ENCODE measurements at regions not wholly inside any gene's neighbourhood (a gene's known extent, or its start where the extent isn't known, plus 50 kb on each side); places are given as distances from the start of the nearest gene placed in this dataset.

DNA sequence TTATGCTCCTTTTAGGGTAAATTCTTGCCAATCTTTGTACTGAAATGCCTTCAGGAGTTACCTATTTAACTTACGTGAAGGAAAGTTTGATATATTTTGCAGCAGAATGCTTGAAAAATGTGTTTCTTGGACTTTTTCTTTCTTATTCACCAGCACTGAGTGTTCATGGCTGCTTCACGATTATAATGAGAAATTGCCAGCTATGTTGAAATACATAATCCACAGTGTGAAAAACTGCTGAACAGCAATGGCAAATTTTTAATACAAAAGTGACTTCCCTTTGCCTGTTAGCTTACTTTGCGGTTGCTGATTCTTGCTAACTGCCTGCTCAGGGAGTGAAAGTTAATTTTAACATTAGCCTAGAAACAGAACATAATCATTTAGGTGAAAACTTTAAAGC lies 153.8 kb upstream of the SLC4A4 start:
- Mint-ChIP-seq H3K4me3 (no peak overlapping the region), H3K27ac (no peak overlapping the region), H3K27me3 (peaks cover 48% of the 10 kb centered on the region), H3K4me1 (ENCODE audit: low read depth) (peaks cover 22% of the 10 kb centered on the region), H3K9me3 (no peaks in the 10 kb centered on the region), H3K36me3 (ENCODE audit: low read depth) (no peaks in the 10 kb centered on the region)
- intact Hi-C loops (cut with micrococcal nuclease): loop anchor here (2.0 kb wide), 1 partner anchor 528 kb away; no protein-coding TSS in a partner anchor

DNA sequence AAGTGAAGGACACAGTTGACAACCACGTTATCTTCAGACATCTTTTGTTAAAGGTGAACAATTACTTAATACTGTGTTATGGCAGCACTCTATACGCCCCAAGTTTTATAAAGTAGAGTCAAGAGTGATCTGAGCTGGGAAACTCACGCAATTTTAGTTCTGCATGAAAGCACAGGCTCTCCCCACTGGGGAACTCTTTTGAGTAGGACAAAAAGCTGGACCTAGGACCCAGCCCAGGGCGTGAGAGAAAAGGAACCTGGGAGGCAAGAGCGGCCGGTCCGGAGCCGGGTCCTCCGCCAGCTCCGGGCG lies 152.6 kb upstream of the SLC4A4 start:
- intact Hi-C loops (cut with micrococcal nuclease): no loop called here
- H3K4me3 Mint-ChIP-seq: peak overlapping the region; percentile 65
- peaks cover 56% of the 10 kb centered on the region for H3K27me3 Mint-ChIP-seq
- H3K27ac Mint-ChIP-seq: peak overlapping the region; percentile 46
- peaks cover 22% of the 10 kb centered on the region for H3K4me1 Mint-ChIP-seq (ENCODE audit: low read depth)
- no peaks in the 10 kb centered on the region for H3K36me3 Mint-ChIP-seq (ENCODE audit: low read depth)
- no peaks in the 10 kb centered on the region for H3K9me3 Mint-ChIP-seq

DNA sequence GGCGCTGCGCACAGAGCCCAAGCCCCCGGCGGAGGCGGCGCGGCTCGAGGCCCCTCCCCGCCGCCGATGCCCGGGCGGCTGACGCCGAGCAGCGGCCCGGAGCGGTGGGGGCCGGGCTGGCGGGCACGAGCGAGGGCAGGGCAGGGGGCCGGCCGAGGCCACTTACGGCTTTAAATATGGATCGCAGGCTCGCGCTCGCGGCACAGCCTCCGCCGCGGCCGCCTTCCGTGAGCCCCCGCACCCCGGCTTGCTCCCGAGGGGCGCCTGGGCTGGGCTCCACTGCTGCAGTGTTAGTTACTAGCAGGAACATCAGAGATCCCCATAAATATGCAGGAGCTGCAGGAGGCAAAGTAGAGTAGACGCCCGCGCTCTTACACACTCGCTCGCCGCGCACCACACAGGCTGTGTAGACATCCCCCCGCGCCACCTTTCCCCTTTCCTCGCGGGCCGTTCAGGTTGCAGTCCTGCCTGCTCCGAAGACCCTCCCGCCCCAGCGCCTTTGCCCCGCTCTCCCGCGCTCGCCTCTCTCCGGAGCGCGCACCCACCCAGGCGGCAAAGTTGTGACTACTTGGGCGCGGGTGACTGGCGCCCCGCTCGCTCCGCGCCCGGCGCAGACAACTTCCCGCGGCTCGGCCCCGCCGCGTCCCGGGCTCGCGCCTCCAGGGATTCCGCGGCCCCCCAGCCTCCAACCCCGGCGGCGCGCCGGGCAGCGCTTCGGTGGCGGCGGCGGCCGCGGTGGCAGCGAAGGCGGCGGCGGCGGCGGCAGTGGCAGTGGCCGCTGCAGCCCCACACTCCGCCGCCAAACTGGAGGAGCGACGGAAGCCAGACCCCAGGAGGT lies 152.0 kb upstream of the SLC4A4 start:
- H3K27ac Mint-ChIP-seq: peak overlapping the region; percentile 46
- peaks cover 60% of the 10 kb centered on the region for H3K27me3 Mint-ChIP-seq
- H3K9me3 Mint-ChIP-seq: no peaks in the 10 kb centered on the region
- no peaks in the 10 kb centered on the region for H3K36me3 Mint-ChIP-seq (ENCODE audit: low read depth)
- peaks cover 22% of the 10 kb centered on the region for H3K4me1 Mint-ChIP-seq (ENCODE audit: low read depth)
- intact Hi-C loops (cut with micrococcal nuclease): no loop called here
- peak overlapping the region; percentile 72 for H3K4me3 Mint-ChIP-seq

DNA sequence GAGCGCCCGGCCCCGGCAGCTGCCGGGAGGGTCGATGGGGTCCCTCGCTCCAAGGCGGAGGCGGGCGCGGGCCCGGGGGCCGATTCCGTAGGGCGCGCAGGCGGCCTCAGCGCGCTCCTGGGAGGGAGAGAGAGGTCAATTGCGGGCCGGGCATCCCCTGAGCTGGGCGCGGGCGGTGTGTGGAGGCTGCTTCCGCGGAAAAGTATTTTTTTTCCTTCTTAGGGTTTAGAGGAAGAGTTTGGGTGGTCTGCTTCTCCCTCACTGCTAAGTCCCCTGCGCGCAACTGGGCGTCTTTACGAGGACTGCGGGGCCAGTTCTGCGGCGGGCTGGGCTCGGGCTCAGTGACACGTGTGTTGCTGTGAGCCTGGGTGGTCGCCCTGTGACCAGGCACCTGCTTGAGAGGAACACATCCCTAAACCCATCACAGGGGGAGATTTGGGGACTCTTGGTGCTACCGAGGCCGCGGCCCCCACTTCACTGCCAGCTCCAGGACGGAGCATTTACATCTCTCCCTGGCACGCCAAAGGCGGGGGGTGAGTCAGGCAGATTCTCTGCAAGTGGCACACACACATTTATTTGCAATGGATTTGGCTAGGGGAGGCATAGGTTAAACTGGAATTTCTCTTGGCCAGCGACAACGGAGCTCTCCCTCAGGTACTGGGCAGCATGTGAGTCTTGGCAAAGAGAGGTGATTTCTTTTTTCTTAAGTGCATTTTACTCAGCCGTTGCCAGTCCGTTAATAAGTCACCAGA lies 151.2 kb upstream of the SLC4A4 start:
- intact Hi-C loops (cut with micrococcal nuclease): no loop called here

GRCh38 chr4:71188156-71188640 lies 150.6 kb upstream of the SLC4A4 start:
- Mint-ChIP-seq H3K4me1 (ENCODE audit: low read depth) (peaks cover 22% of the 10 kb centered on the region), H3K4me3 (no peak overlapping the region), H3K27ac (no peak overlapping the region), H3K9me3 (no peaks in the 10 kb centered on the region), H3K36me3 (ENCODE audit: low read depth) (no peaks in the 10 kb centered on the region), H3K27me3 (peaks cover 62% of the 10 kb centered on the region)
- intact Hi-C loops (cut with micrococcal nuclease): no loop called here

More for the DNA sequence above, 151.2 kb upstream of the SLC4A4 start:
- Mint-ChIP-seq H3K9me3 (no peaks in the 10 kb centered on the region), H3K4me1 (ENCODE audit: low read depth) (peaks cover 22% of the 10 kb centered on the region), H3K27ac (no peak overlapping the region), H3K27me3 (peaks cover 61% of the 10 kb centered on the region), H3K4me3 (peak overlapping the region; percentile 61), H3K36me3 (ENCODE audit: low read depth) (no peaks in the 10 kb centered on the region)

DNA sequence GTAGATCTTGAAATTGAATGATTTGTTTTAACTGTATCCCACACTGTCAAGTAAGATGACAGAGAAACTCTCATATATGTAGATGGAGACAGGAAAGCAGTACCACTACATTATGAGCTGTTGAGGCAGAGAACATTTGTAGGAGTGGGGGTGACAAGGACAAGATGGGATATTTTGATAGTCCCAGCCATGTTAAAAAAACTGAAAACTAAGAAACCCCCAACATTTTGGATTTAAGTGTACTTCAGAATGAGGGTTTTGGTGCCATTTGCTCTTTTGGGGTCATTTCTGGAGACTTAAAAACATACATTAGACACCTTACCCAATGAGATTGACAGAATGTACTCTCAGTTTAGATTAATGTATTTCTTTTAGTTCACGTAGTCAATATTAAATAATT lies 149.9 kb upstream of the SLC4A4 start:
- no peak overlapping the region for H3K27ac Mint-ChIP-seq
- H3K4me3 Mint-ChIP-seq: no peak overlapping the region
- no peaks in the 10 kb centered on the region for H3K9me3 Mint-ChIP-seq
- intact Hi-C loops (cut with micrococcal nuclease): no loop called here
- no peaks in the 10 kb centered on the region for H3K36me3 Mint-ChIP-seq (ENCODE audit: low read depth)
- peaks cover 64% of the 10 kb centered on the region for H3K27me3 Mint-ChIP-seq
- peaks cover 22% of the 10 kb centered on the region for H3K4me1 Mint-ChIP-seq (ENCODE audit: low read depth)

DNA sequence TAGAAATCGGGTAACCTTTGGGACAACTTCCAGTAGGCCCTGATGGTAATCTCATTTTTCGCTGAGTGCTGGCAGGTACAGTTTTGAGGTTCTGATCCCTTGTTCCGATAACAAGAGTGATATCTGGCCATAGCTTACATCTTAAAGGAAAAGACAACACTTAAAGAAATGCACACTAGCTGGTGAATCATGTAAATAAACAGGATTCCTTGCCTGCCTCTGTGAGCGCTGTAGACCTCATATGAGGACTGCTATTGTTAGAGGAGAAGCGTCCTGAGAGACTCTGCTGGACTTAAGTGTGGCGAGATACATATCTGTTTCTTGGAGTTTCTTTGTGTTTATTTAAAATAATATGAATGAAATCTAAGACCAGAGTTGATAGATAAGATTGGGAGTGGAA lies 149.3 kb upstream of the SLC4A4 start:
- H3K36me3 Mint-ChIP-seq (ENCODE audit: low read depth): no peaks in the 10 kb centered on the region
- no peaks in the 10 kb centered on the region for H3K9me3 Mint-ChIP-seq
- intact Hi-C loops (cut with micrococcal nuclease): no loop called here
- H3K27ac Mint-ChIP-seq: no peak overlapping the region
- H3K4me3 Mint-ChIP-seq: no peak overlapping the region
- peaks cover 22% of the 10 kb centered on the region for H3K4me1 Mint-ChIP-seq (ENCODE audit: low read depth)
- H3K27me3 Mint-ChIP-seq: peaks cover 63% of the 10 kb centered on the region

DNA sequence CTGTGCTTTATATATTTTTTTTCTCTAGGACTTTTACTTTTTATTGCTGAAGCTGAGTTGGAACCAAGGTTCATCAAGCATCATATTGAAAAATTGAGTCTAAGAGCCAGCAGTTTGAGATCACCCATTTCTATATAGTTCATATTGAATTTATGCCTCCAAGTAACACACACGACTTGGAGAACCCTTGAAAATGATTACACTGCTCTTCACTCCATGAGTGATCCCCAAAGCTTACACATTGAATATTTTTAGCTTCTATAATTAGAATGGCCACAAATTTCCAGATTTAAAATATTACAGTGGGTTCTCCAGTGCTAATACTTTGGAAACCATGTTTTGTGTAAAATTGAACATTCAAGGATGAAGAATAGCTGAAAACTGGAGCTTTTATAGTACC lies 144.4 kb upstream of the SLC4A4 start:
- Mint-ChIP-seq H3K4me1 (ENCODE audit: low read depth) (no peaks in the 10 kb centered on the region), H3K27ac (no peak overlapping the region)

DNA sequence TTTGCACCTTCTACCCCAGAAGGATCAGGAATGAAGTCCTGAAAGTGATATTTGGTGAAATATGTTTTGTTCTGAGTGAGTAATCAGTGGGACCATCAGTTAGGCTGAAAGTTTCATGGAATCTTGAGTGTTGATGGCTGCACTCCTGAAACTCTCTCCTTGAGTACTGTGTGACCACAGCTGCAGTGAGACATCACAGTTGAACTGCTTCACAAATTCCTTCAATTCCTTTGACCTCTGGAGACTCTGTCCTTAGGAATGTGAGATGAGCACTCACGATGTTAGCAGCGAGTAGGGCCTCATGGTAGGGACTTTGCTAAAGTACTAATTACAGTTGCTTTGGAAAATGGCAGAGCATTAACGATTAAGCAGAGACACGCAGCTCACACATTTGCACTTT lies 142.9 kb upstream of the SLC4A4 start:
- Mint-ChIP-seq H3K27ac (no peak overlapping the region), H3K36me3 (ENCODE audit: low read depth) (no peaks in the 10 kb centered on the region)

More for the DNA sequence above, 144.4 kb upstream of the SLC4A4 start:
- no peaks in the 10 kb centered on the region for H3K9me3 Mint-ChIP-seq
- intact Hi-C loops (cut with micrococcal nuclease): no loop called here
- peaks cover 21% of the 10 kb centered on the region for H3K27me3 Mint-ChIP-seq
- H3K4me3 Mint-ChIP-seq: no peak overlapping the region
- H3K36me3 Mint-ChIP-seq (ENCODE audit: low read depth): no peaks in the 10 kb centered on the region

GRCh38 chr4:71198958-71199357 lies 139.9 kb upstream of the SLC4A4 start:
- H3K4me1 Mint-ChIP-seq (ENCODE audit: low read depth): no peaks in the 10 kb centered on the region
- no peak overlapping the region for H3K27ac Mint-ChIP-seq

More for the DNA sequence above, 142.9 kb upstream of the SLC4A4 start:
- peaks cover 11% of the 10 kb centered on the region for H3K27me3 Mint-ChIP-seq
- H3K4me3 Mint-ChIP-seq: no peak overlapping the region
- intact Hi-C loops (cut with micrococcal nuclease): no loop called here
- H3K4me1 Mint-ChIP-seq (ENCODE audit: low read depth): no peaks in the 10 kb centered on the region
- H3K9me3 Mint-ChIP-seq: no peaks in the 10 kb centered on the region

DNA sequence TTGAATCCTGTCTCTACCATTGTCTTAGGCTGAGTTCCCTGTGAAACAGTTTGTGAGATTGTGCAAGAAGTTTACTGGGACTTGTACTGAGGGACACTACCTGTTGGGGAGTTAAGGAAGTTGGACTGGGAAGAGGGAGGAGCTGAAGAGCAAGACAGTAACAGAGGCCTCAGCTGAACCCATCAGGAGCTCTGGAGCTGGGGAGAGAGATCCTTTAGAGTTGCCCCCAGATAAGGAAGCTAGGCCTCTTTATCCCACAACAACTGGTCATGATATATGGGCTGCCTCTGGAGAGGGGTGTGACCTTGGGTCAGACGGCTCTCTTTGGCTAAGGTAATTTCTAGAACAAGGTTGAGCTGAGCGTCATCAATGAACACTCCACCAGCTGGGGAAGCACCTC lies 137.8 kb upstream of the SLC4A4 start:
- Mint-ChIP-seq H3K4me3 (no peak overlapping the region), H3K9me3 (no peaks in the 10 kb centered on the region), H3K27me3 (no peaks in the 10 kb centered on the region), H3K36me3 (ENCODE audit: low read depth) (no peaks in the 10 kb centered on the region), H3K4me1 (ENCODE audit: low read depth) (no peaks in the 10 kb centered on the region), H3K27ac (no peak overlapping the region)
- intact Hi-C loops (cut with micrococcal nuclease): no loop called here

More at GRCh38 chr4:71198958-71199357, 139.9 kb upstream of the SLC4A4 start:
- H3K36me3 Mint-ChIP-seq (ENCODE audit: low read depth): no peaks in the 10 kb centered on the region
- no peak overlapping the region for H3K4me3 Mint-ChIP-seq
- no peaks in the 10 kb centered on the region for H3K27me3 Mint-ChIP-seq
- no peaks in the 10 kb centered on the region for H3K9me3 Mint-ChIP-seq
- intact Hi-C loops (cut with micrococcal nuclease): no loop called here

GRCh38 chr4:71201817-71202576 lies 136.8 kb upstream of the SLC4A4 start:
- H3K27ac Mint-ChIP-seq: no peak overlapping the region
- no peaks in the 10 kb centered on the region for H3K4me1 Mint-ChIP-seq (ENCODE audit: low read depth)
- intact Hi-C loops (cut with micrococcal nuclease): no loop called here
- no peak overlapping the region for H3K4me3 Mint-ChIP-seq
- no peaks in the 10 kb centered on the region for H3K36me3 Mint-ChIP-seq (ENCODE audit: low read depth)
- no peaks in the 10 kb centered on the region for H3K27me3 Mint-ChIP-seq
- H3K9me3 Mint-ChIP-seq: no peaks in the 10 kb centered on the region

GRCh38 chr4:71202705-71203104 lies 136.1 kb upstream of the SLC4A4 start:
- Mint-ChIP-seq H3K4me3 (no peak overlapping the region), H3K9me3 (no peaks in the 10 kb centered on the region), H3K27me3 (no peaks in the 10 kb centered on the region), H3K27ac (no peak overlapping the region), H3K36me3 (ENCODE audit: low read depth) (no peaks in the 10 kb centered on the region), H3K4me1 (ENCODE audit: low read depth) (no peaks in the 10 kb centered on the region)
- intact Hi-C loops (cut with micrococcal nuclease): no loop called here

DNA sequence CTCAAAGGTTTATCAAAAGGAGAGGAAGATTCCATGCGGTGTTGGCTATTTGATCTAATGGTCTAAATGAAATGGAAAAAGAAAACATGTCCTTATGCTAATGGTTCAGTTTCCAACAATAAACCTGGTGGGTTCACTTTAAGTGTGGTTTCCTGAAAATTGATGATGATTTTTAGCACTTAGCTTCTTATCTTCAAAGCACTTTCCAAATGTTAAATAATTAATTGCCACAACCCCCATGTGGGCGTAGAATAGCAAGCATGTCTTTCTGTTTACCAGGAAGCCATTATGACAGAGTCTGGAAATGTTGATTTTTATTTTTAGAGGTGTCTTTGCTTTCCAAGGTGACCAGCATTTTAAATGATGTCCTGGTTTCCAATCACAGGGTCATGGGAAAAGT lies 134.8 kb upstream of the SLC4A4 start:
- no peaks in the 10 kb centered on the region for H3K4me1 Mint-ChIP-seq (ENCODE audit: low read depth)
- H3K4me3 Mint-ChIP-seq: no peak overlapping the region
- intact Hi-C loops (cut with micrococcal nuclease): no loop called here
- H3K27ac Mint-ChIP-seq: no peak overlapping the region
- H3K9me3 Mint-ChIP-seq: no peaks in the 10 kb centered on the region
- H3K27me3 Mint-ChIP-seq: no peaks in the 10 kb centered on the region
- no peaks in the 10 kb centered on the region for H3K36me3 Mint-ChIP-seq (ENCODE audit: low read depth)
